22Rv1 (cell line): ENCODE measurements at regions not wholly inside any gene's neighbourhood (a gene's known extent, or its start where the extent isn't known, plus 50 kb on each side); places are given as distances from the start of the nearest gene placed in this dataset.
"Not testable (repeated sequence)": the region's sequence is repeated elsewhere in the genome, so short reads cannot be mapped to it uniquely, and the experiment has no call there.

ENCODE experiments used
- H3K27ac ChIP-seq: fragments of 450-650 bp; 2 replicates; pipeline ENCODE4 v1.5.1; 2017
- CTCF ChIP-seq: fragments of 450-650 bp; IDR thresholded peaks from 2 replicates; pipeline ENCODE4 v1.5.1; 2017; ENCODE audit warnings: mild to moderate bottlenecking
- ZFX ChIP-seq: fragments of 450-650 bp; IDR thresholded peaks from 2 replicates; pipeline ENCODE4 v1.6.1; 2017; ENCODE audit warnings: antibody characterized with exemption, borderline replicate concordance

GRCh38 chr2:223313101-223313500, 261.1 kb downstream of the KCNE4 start:
- H3K27ac ChIP-seq, result no peak overlapping the region
- TF ChIP-seq ZFX, result no peak
- TF ChIP-seq CTCF, result no peak

- TF ChIP-seq CTCF, result no peak
- TF ChIP-seq ZFX, result no peak
- H3K27ac ChIP-seq, result no peak overlapping the region
These were observed 262.8 kb downstream of the KCNE4 start for GRCh38 chr2:223314811-223315210.

GRCh38 chr2:223315813-223316212, 263.8 kb downstream of the KCNE4 start:
- TF ChIP-seq ZFX, result no peak
- H3K27ac ChIP-seq, result no peak overlapping the region

DNA sequence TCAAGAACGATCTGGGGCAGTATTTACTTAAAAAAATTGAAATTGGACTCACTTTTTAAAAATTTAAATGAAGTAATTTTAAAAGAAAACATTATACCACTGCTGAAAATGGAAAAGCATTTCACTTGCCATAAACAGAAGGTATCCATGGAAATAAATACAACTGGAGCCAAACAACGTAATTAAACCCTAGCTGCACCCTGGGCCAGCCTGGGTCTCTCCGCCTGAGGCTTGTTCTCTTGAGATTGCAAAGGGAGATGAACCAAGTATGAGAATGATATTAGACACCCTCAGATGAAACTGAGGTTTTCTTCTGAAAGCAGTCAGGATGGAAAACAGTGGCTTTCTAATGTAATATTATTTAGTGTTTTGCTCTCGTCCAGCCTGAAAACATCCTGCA, 264.4 kb downstream of the KCNE4 start:
- no peak overlapping the region for H3K27ac ChIP-seq
- TF ChIP-seq CTCF (no peak), ZFX (no peak)

- TF ChIP-seq ZFX, result no peak
- TF ChIP-seq CTCF, result no peak
- H3K27ac ChIP-seq, result no peak overlapping the region
These were observed 267.6 kb downstream of the KCNE4 start for GRCh38 chr2:223319601-223320000.

DNA sequence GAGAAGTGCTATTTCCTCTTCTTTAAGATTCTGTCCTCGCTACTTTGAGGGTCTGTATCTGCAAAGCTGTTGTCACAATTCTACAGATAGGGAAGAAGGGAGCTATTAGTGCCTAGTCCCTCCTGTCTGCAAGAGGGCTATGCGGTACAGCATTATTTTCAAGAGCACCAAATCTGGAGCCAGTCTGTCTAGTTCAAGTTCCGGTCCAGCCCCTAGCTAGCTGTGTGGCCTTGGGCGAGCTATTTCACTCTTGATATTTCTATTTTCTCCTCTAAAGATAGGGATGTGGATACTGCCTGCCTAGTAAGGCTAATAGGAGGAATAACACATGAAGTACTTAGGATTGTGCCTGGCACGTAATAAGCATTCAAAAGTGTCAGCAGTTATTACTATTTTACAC, 272.4 kb downstream of the KCNE4 start:
- H3K27ac ChIP-seq, result no peak overlapping the region
- TF ChIP-seq CTCF (no peak), ZFX (no peak)

- TF ChIP-seq ZFX, result no peak
- no peak for TF ChIP-seq CTCF
- no peak overlapping the region for H3K27ac ChIP-seq
These were observed 273.6 kb downstream of the SCG2 start for GRCh38 chr2:223328578-223328977.

DNA sequence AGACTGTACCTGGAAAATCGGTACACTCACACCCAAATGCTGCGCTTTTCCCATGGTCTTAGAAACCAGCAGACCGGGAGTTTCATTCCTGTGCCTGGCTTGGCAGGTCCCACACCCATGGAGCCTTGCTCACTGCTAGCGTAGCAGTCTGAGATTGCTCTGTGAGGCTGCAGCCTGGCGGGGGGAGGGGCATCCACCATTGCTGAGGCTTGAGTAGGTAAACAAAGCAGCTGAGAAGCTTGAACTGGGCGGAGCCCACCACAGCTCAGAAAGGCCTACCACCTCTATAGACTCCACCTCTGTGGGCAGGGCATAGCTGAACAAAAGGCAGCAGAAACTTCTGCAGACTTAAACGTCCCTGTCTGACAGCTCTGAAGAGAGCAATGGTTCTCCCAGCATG, 271.4 kb downstream of the SCG2 start:
- H3K27ac ChIP-seq, result not testable (repeated sequence)

DNA sequence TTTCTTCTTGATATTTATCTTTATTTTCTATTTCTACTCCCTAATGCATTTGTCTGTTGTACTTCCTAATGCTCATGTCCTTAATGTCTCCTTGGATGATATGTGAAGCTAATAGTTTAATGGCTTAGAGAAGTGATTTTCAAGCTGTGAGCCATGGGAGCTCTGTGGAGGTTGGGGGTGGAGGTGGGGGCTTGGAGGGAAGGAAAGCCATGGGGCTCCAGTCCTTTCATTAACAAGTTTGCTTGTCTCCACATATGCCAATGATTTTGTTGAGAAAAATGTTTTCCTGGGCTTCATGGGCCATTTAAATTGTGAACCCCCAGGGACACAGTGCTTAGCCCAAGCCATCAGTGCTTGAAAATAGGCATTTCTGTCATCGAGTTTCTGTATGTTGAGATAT, 264.1 kb downstream of the SCG2 start:
- TF ChIP-seq CTCF (no peak), ZFX (no peak)
- H3K27ac ChIP-seq, result no peak overlapping the region
